ENCODE measurements at regions not wholly inside any gene's neighbourhood (a gene's known extent, or its start where the extent isn't known, plus 50 kb on each side); places are given as distances from the start of the nearest gene placed in this dataset.
"Not testable (repeated sequence)": the region's sequence is repeated elsewhere in the genome, so short reads cannot be mapped to it uniquely, and the experiment has no call there.

GRCh38 chr7:42726066-42726785 lies 185.6 kb downstream of the C7orf25 start:
- DNase-seq (ENCODE audit: low read depth in 2 of 3, low spot score in 2 of 3): no peak

- no peak for DNase-seq (ENCODE audit: low read depth in 2 of 3, low spot score in 2 of 3)
These were observed 189.2 kb downstream of the C7orf25 start for GRCh38 chr7:42722716-42723115.

- DNase-seq (ENCODE audit: low read depth in 2 of 3, low spot score in 2 of 3): no peak
These were observed 189.7 kb downstream of the C7orf25 start for GRCh38 chr7:42722198-42722597.

GRCh38 chr7:42720991-42721796 lies 190.7 kb downstream of the C7orf25 start:
- DNase-seq (ENCODE audit: low read depth in 2 of 3, low spot score in 2 of 3): no peak

GRCh38 chr7:42720012-42720411 lies 191.9 kb downstream of the C7orf25 start:
- DNase-seq (ENCODE audit: low read depth in 2 of 3, low spot score in 2 of 3): no peak

GRCh38 chr7:42718466-42718865 lies 193.4 kb downstream of the C7orf25 start:
- not testable (repeated sequence) for DNase-seq (ENCODE audit: low read depth in 2 of 3, low spot score in 2 of 3)

- DNase-seq (ENCODE audit: low read depth in 2 of 3, low spot score in 2 of 3): no peak
These were observed 197.5 kb downstream of the C7orf25 start for GRCh38 chr7:42714356-42714755.

GRCh38 chr7:42709284-42709683 lies 202.6 kb downstream of the C7orf25 start:
- no peak for DNase-seq (ENCODE audit: low read depth in 2 of 3, low spot score in 2 of 3)

GRCh38 chr7:42704710-42705109 lies 207.2 kb downstream of the C7orf25 start:
- DNase-seq (ENCODE audit: low read depth in 2 of 3, low spot score in 2 of 3): no peak

GRCh38 chr7:42702647-42703046 lies 209.2 kb downstream of the C7orf25 start:
- no peak for DNase-seq (ENCODE audit: low read depth in 2 of 3, low spot score in 2 of 3)

GRCh38 chr7:42700406-42701327 lies 211.2 kb downstream of the C7orf25 start:
- no peak for DNase-seq (ENCODE audit: low read depth in 2 of 3, low spot score in 2 of 3)

- no peak for DNase-seq (ENCODE audit: low read depth in 2 of 3, low spot score in 2 of 3)
These were observed 212.3 kb downstream of the C7orf25 start for GRCh38 chr7:42699380-42700178.

- DNase-seq (ENCODE audit: low read depth in 2 of 3, low spot score in 2 of 3): no peak
These were observed 213.1 kb downstream of the C7orf25 start for GRCh38 chr7:42698600-42699374.

GRCh38 chr7:42694894-42695507 lies 216.9 kb downstream of the C7orf25 start:
- no peak for DNase-seq (ENCODE audit: low read depth in 2 of 3, low spot score in 2 of 3)

GRCh38 chr7:42693722-42694121 lies 218.1 kb downstream of the C7orf25 start:
- no peak for DNase-seq (ENCODE audit: low read depth in 2 of 3, low spot score in 2 of 3)

GRCh38 chr7:42692621-42693020 lies 219.2 kb downstream of the C7orf25 start:
- no peak for DNase-seq (ENCODE audit: low read depth in 2 of 3, low spot score in 2 of 3)

GRCh38 chr7:42690794-42691639 lies 220.9 kb downstream of the C7orf25 start:
- DNase-seq (ENCODE audit: low read depth in 2 of 3, low spot score in 2 of 3): no peak

- no peak for DNase-seq (ENCODE audit: low read depth in 2 of 3, low spot score in 2 of 3)
These were observed 222.2 kb downstream of the C7orf25 start for GRCh38 chr7:42689626-42690025.

GRCh38 chr7:42688056-42688371 lies 223.9 kb downstream of the C7orf25 start:
- DNase-seq (ENCODE audit: low read depth in 2 of 3, low spot score in 2 of 3): no peak

Data from activated CD8-positive, alpha-beta memory T cell treated with anti-CD3 and anti-CD28 coated beads for 48 hours (primary cell).